ENCODE measurements at regions not wholly inside any gene's neighbourhood (a gene's known extent, or its start where the extent isn't known, plus 50 kb on each side); places are given as distances from the start of the nearest gene placed in this dataset.
A peak's percentile ranks its signal among the peaks of the same experiment; 100 is the strongest.
"Not testable (repeated sequence)": the region's sequence is repeated elsewhere in the genome, so short reads cannot be mapped to it uniquely, and the experiment has no call there.

GRCh38 chr5:152599096-152599495 is 194.0 kb upstream of the NMUR2 start:
- ATAC-seq (ENCODE audit: poor library complexity): no peak
- intact Hi-C loops (cut with DNase I): no loop called here
- no peak for DNase-seq

- intact Hi-C loops (cut with DNase I): no loop called here
- no peak for ATAC-seq (ENCODE audit: poor library complexity)
- DNase-seq: no peak
These were observed 197.0 kb upstream of the NMUR2 start for GRCh38 chr5:152601806-152602732.

- DNase-seq; intact Hi-C loops (cut with DNase I): not testable (repeated sequence)
- ATAC-seq (ENCODE audit: poor library complexity): peak; percentile 64
These were observed 201.0 kb upstream of the NMUR2 start for GRCh38 chr5:152606050-152606449.

GRCh38 chr5:152606776-152607364 is 201.8 kb upstream of the NMUR2 start:
- intact Hi-C loops (cut with DNase I): no loop called here
- no peak for DNase-seq
- peak; percentile 48 for ATAC-seq (ENCODE audit: poor library complexity)

DNA sequence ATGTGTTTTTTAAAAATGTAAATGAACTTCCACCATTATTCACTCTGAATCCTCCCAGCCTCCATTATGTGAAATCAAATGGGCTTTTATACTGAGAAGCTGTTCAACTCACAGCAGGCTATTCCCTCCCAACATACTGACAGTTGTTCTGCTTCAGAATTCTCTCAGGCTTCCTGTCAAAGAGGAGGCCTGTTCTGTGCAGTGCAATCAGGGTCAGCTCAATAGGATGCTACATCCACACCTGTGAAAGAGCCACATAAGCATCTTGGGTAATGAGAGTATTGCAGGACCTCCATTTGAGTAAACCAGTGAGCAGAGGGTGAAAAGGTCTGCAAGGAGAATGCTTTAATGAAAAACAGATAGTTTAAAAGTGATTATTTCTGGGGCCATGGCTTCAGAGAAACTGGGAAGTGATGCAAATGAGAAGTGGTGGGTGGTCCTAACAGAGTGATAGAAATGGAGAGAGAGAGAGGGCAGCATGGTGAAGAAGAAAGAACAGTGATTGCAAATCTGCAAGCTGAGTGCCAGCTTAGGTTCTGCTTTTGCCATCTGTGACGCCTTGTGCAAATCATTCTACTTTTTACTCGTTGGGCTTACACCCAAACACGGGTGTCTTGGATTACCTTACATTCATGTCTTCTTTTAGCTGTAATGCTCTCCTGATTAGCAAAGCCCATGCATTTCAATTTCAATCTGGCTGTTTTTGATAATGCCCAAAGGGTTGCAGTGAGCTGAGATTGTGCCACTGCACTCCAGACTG is 202.5 kb upstream of the NMUR2 start:
- no peak for ATAC-seq (ENCODE audit: poor library complexity)
- no peak for DNase-seq
- intact Hi-C loops (cut with DNase I): no loop called here

- intact Hi-C loops (cut with DNase I): no loop called here
- no peak for DNase-seq
- ATAC-seq (ENCODE audit: poor library complexity): peak; percentile 69
These were observed 203.4 kb upstream of the NMUR2 start for GRCh38 chr5:152608458-152608857.

GRCh38 chr5:152619756-152620155 is 214.7 kb upstream of the NMUR2 start:
- intact Hi-C loops (cut with DNase I): no loop called here
- no peak for ATAC-seq (ENCODE audit: poor library complexity)
- no peak for DNase-seq

- ATAC-seq (ENCODE audit: poor library complexity) (peak; percentile 60), DNase-seq (no peak)
- intact Hi-C loops (cut with DNase I): no loop called here
These were observed 217.5 kb upstream of the NMUR2 start for GRCh38 chr5:152622628-152623027.

DNA sequence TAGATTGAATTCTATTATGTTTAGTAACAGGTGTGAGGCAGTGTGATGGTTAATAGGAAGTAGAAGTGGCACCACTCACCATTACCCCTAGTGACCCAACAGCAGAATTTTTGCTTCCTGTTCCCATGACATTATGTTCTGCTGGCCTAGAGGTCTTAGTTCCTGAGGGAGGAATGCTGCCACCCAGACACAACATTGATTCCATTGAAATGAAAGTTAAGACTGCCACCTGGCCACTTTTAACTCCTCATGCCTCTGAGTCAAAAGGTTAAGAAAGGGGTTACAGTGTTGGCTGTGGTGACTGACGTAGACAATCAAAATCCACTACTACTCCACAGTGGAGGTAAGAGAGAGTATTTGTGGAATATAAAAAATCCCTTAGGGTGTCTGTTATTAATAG is 218.9 kb upstream of the NMUR2 start:
- no peak for DNase-seq
- intact Hi-C loops (cut with DNase I): no loop called here
- no peak for ATAC-seq (ENCODE audit: poor library complexity)

GRCh38 chr5:152625696-152626095 is 220.6 kb upstream of the NMUR2 start:
- no peak for DNase-seq
- intact Hi-C loops (cut with DNase I): no loop called here
- no peak for ATAC-seq (ENCODE audit: poor library complexity)

- ATAC-seq (ENCODE audit: poor library complexity) (no peak), DNase-seq (no peak)
- intact Hi-C loops (cut with DNase I): no loop called here
These were observed 226.1 kb upstream of the NMUR2 start for GRCh38 chr5:152631221-152631620.

DNA sequence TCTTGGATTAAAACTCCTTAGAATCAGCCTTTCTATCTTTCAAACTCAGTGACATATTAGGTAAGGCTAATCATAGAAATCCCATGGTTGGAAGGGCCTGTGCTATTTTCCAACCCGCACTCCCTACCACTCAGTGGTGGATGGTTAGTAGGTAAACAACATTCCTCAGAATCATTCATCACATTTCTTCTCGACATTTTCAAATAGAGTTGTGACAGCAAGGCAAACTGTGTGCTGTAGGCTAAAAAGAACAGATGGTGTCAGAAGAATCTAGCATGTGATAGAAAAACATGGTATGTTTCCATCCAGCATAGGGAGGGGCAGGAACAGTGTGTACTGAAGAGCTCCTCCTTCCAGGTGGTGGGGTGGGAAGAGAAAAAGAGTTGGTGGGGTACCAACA is 227.3 kb upstream of the NMUR2 start:
- peak; percentile 77 for ATAC-seq (ENCODE audit: poor library complexity)
- no peak for DNase-seq
- intact Hi-C loops (cut with DNase I): no loop called here

DNA sequence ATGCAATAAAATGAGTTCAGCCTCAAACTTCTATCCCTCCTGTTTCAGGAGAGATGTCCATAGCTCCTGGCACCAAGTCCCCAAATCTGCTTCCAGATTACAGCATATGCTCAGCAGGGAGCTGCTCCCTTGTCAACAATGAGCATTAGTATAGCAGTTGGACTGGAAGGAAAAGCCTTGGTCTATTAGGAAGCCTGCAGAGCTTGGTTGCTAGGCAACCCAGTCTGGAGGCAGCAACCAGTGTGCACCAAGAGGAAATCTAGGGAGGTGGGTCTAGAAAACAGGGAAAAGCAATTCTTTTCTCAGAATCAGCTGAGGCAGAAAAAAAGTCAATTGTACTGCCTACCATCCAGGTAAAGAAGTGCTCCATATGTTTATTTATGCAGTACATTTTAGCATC is 229.5 kb upstream of the NMUR2 start:
- ATAC-seq (ENCODE audit: poor library complexity) (peak; percentile 52), DNase-seq (no peak)
- intact Hi-C loops (cut with DNase I): no loop called here

GRCh38 chr5:152638996-152639552 is 234.0 kb upstream of the NMUR2 start:
- peak; percentile 88 for ATAC-seq (ENCODE audit: poor library complexity)
- DNase-seq: no peak
- intact Hi-C loops (cut with DNase I): no loop called here

- ATAC-seq (ENCODE audit: poor library complexity): no peak
These were observed 237.1 kb upstream of the NMUR2 start for GRCh38 chr5:152641970-152642805.

DNA sequence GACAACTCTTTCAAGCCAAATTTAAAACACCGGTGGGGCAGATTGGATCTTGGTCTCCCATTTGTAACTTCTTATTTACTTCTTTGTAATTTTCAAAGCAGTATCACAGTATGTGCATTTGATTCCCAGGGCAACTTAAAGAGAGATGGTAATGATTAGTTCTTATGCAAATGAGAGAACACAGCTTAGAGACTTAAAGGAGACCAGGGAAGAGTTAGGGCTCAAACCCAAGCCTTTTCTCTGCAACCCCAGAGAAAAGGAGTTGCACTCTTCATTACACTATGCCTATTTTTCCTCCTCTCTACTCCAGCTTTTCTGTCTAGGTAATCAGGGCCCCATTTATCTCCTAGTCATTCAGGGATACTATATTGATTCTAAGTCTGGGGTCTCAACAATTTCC is 237.8 kb upstream of the NMUR2 start:
- no peak for DNase-seq
- intact Hi-C loops (cut with DNase I): no loop called here
- ATAC-seq (ENCODE audit: poor library complexity): no peak

More at GRCh38 chr5:152641970-152642805, 237.1 kb upstream of the NMUR2 start:
- intact Hi-C loops (cut with DNase I): no loop called here
- DNase-seq: no peak

DNA sequence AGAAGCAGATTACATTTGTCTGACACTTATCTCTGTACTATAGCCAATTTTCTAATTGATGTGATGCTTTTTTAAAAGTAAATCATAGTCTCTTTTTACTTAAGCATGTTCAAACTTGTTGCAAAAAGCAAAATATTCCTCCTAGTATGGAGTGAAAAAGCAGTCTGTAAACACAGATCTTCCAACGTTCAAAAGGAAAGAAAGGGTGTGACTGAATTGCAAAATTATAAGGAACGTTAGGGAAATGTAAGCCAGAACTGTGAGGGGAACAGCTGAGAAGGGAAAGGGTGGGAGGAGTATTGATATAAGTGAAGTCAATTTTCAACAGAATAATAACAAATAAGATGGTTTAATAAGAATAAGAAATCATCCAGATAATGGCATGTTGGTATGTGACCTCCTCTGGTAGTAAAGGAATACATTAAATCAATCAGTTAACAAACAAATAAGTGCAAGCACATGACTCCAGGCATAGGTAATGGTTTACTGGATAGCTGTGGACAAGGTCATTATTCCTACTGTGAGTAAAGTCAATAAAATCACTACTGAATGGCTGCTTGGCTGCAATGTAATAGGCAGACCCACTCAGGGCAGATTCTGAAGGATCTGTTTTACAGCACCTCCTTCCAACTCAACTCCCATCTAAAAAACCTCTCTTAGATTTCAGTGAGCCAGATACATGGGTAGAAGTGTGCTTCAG is 239.1 kb upstream of the NMUR2 start:
- intact Hi-C loops (cut with DNase I): no loop called here
- DNase-seq (no peak), ATAC-seq (ENCODE audit: poor library complexity) (no peak)

GRCh38 chr5:152649609-152650008 is 244.5 kb upstream of the NMUR2 start:
- intact Hi-C loops (cut with DNase I): no loop called here
- no peak for DNase-seq
- ATAC-seq (ENCODE audit: poor library complexity): no peak
